SKM-1 (cell line): ENCODE measurements at regions not wholly inside any gene's neighbourhood (a gene's known extent, or its start where the extent isn't known, plus 50 kb on each side); places are given as distances from the start of the nearest gene placed in this dataset.

Experiments
- DNase-seq: peaks from one replicate; lab custom pipeline; 2025; ENCODE audit not compliant: unreplicated experiment; lab: John Stamatoyannopoulos, UW

- DNase-seq = no peak
These were observed 1447.2 kb downstream of the TBC1D22A start for GRCh38 chr22:48209473-48210197.

DNA sequence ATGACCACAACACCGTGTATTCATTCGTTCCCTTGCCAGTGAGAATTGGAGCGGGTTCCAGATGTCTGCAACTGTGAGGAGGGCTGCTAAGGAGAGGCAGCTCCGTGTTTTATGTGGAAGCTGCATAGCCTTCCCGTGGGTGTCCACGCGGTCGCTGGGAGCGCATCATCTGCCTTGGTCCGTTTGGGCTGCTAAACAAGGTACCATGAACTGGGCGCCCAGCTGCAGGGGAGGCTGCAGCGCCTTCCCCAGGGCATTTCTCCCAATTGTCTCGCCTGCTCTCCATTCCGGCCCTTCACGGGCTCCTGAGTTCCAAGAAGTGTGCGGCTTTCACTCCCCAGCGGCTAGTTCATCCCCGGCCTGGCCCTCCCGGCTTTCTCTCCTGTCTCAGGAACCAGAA lies 1446.4 kb downstream of the TBC1D22A start:
- DNase-seq = no peak

DNA sequence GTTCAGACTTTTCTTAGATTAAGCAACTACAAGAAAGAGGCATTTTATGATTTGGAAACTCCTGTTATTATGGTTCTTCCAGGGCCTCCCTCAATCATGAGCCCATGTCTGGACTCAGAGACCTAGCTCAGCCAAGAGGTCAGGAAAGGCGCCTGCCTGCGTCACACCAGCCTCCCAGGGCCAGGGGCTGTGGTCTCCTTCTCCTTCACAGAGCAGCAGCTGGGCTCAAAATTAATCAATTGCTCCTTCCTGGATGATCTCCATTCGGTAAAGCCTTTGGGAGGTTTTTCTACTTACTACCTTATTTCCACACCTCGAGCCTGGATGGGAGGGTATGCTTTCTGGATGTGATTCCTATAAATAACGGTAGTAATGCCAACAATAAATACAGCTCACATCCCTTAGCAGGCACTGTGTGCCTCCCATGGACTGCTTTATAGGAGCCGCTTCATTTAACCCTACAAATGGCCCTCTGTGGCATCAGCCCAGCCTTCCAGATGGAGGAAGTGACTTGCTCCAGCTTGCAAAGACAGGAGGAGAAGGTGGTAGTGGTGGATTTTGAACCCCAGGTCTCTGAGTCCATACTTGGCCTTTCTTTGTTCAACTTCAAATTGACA lies 1445.6 kb downstream of the TBC1D22A start:
- DNase-seq = no peak

DNA sequence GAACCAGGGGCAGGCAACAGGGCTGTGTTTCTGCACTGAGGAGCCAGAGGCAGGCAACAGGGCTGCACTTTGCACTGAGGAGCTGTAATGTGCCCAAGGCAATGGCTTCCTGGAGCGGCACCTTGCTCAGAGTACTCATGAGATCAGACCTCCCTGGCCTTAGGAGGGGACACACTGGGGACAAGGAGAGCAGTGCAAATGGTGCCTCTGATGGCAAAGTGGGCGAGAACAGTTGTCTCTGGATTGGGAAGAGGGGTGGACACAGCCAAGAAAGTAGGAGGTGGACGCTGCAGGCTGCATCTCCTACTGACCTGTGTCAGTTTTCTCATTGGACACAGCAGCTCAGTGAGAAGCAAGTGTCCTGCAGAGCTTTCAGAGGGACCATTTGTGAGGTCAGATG lies 1443.3 kb downstream of the TBC1D22A start:
- DNase-seq = no peak

DNA sequence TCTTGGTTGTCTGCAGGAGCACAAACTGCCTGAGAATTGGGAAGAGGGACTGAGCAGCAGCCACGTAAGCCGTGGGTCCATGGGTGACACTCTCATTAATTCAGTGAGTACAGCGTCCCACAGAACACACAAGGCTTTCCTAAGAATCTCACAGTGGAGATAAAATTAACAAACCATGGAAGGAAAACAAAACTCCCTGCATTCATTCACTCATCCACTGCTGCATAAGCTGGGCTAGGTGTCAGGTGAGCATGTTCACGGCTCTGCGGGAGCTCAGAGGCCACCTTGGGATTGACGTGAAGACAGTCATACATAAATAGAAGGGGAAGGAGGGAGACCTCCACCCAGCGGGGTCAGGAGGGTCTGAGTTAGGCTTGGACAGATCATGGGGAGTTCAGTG lies 1442.7 kb downstream of the TBC1D22A start:
- no peak for DNase-seq

DNA sequence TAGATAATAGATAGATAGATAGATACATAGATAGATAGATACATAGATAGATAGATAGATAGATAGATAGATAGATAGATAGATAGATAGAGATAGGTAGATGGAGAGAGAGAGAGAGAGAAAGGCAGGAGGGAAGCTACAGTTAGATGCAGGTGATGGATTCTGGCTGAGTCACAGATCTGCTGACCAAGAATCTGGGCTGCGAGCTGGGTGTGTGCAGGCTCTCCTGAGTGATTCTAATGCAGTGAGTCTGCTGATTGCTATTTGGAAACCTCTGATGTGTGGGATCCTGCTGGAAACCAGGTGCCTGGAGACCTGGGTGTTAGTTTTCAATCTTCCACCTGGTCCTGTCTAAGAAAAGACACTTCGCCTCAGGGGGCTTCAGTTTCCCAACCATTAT lies 1441.8 kb downstream of the TBC1D22A start:
- DNase-seq = no peak

- no peak for DNase-seq
These were observed 1437.2 kb downstream of the TBC1D22A start for GRCh38 chr22:48199667-48200066.

GRCh38 chr22:48198489-48199459 lies 1436.3 kb downstream of the TBC1D22A start:
- no peak for DNase-seq

- DNase-seq = no peak
These were observed 1434.8 kb downstream of the TBC1D22A start for GRCh38 chr22:48197189-48197690.

DNA sequence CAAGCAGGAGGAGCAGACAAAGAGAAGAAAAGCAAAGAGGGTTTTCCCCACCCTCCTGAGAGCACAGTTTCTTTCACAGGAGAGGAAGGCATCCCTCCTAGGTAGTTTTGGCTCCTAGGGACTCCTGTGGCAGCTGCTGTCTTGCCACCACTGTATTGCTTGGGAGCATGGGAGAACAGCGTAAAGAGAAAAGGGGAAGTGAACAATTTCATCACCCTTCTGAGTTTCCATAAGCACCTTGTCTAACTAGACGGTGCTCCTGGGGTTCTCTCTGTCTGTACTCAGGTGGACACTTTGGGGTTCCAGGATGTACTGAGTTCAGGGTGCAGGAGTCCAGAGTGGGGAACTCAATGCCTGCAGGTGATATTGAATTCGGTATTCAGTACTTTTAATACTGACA lies 1430.5 kb downstream of the TBC1D22A start:
- DNase-seq = no peak

- no peak for DNase-seq
These were observed 1429.6 kb downstream of the TBC1D22A start for GRCh38 chr22:48192071-48192470.

- no peak for DNase-seq
These were observed 1425.8 kb downstream of the TBC1D22A start for GRCh38 chr22:48188231-48188721.

GRCh38 chr22:48187356-48187755 lies 1424.9 kb downstream of the TBC1D22A start:
- DNase-seq = no peak

GRCh38 chr22:48186146-48186790 lies 1423.8 kb downstream of the TBC1D22A start:
- DNase-seq = no peak

- no peak for DNase-seq
These were observed 1422.9 kb downstream of the TBC1D22A start for GRCh38 chr22:48185071-48186055.

GRCh38 chr22:48182846-48183805 lies 1420.7 kb downstream of the TBC1D22A start:
- DNase-seq = no peak

DNA sequence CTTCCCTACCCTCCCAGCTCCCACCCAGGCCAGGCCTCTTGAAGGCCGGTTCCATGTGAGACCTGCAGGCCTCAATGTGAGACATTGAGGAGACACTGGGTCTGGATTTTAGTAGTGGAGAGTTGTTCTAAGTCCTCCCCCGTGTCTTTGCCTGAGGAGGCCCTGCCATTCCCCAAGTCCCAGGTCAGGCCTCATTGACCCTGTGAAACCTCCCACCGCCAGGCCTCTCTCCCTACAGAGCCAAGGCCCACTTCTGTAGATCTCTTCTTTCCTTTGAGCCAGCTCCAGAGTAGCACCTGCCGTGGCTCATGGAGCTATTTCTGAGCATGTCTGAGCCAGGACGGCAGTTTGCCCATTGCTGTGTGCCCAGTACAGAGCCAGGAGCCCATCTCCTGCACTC lies 1419.6 kb downstream of the TBC1D22A start:
- DNase-seq = no peak

GRCh38 chr22:48181263-48181955 lies 1419.0 kb downstream of the TBC1D22A start:
- no peak for DNase-seq
